DMS79 (cell line): ENCODE measurements at regions not wholly inside any gene's neighbourhood (a gene's known extent, or its start where the extent isn't known, plus 50 kb on each side); places are given as distances from the start of the nearest gene placed in this dataset.

ENCODE experiments used
- DNase-seq: peaks from one replicate; lab custom pipeline; 2025; lab: John Stamatoyannopoulos, UW

GRCh38 chr4:110778521-110778920, 155.6 kb upstream of the PITX2 start:
- DNase-seq, result no peak

DNA sequence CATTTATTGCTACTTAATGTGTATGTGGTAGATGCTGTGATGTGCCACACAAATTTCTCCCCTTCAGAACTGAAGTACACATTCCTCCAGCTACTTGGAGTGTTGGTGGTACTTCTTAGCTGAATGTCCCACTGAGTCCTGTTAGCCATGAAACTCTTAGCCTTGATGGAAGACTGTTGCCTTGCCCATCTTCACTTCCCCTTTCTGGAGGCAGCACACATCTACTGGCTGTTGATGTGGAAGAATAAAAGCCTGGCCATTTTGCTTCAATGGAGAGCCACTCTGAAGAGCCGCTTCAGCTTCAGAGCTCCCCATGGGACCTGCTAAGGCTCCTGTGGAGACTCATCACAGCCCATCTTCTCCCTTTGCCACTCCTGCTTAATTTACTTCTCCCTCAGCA, 157.7 kb upstream of the PITX2 start:
- DNase-seq, result no peak

GRCh38 chr4:110781944-110782343, 159.1 kb upstream of the PITX2 start:
- DNase-seq, result no peak

DNA sequence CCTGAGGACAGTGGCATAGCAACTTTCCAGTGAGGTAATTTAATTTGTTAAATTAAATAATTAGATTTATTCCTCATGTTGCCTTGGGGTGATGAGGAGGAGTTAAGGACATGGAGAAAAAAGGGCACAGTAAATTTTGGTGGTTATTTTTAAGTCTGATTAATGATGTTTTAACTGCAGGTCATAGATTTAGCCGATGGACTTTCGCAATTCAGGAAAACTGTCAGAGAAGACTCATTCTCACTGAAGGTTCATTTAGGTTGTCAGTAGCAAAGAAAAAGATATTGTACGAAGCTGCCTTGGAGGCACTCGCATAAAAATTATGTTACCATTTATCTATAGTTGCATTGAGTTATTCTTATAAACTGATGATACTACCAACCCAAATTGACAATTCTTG, 164.2 kb upstream of the PITX2 start:
- no peak for DNase-seq

GRCh38 chr4:110787707-110788106, 164.8 kb upstream of the PITX2 start:
- DNase-seq, result no peak

DNA sequence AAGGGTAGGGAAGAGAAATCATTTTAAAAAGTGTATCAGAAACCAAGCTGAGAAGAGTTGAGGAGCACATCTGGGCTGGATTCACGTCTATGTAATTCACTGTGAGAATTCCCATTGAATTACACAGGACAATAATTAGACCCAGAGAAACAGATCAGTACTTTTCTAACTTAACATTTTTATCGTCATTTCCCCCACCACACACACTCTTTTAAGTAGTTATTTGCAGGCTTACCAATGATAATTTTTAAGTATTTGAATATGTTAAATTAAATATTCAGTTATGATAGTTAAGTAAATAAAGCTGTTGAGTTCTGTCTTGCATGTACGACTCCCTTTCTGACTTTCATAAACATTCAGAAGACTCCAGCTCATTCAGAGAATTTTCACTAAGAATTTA, 165.4 kb upstream of the PITX2 start:
- DNase-seq, result no peak

- no peak for DNase-seq
Measured at GRCh38 chr4:110792036-110792435, 169.2 kb upstream of the PITX2 start.

DNA sequence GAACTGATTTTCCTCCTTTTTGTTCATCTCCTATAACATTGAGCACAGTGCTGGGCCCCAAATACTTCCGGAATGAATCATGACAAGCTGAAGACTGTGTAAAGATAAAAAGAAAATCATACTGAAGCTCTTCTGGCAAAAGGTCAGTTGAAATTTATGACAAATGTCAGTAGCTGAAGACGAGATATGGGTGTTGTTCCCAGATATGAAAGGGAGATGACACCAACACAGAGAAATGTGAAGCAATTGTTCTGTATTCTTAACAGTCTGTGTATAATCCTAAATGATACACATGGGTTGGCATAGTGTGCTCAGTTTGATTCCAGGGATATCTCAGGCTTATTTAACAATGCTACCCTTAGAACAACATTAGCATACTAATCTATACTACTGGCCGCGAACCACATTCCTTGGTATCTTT, 170.5 kb upstream of the PITX2 start:
- no peak for DNase-seq

DNA sequence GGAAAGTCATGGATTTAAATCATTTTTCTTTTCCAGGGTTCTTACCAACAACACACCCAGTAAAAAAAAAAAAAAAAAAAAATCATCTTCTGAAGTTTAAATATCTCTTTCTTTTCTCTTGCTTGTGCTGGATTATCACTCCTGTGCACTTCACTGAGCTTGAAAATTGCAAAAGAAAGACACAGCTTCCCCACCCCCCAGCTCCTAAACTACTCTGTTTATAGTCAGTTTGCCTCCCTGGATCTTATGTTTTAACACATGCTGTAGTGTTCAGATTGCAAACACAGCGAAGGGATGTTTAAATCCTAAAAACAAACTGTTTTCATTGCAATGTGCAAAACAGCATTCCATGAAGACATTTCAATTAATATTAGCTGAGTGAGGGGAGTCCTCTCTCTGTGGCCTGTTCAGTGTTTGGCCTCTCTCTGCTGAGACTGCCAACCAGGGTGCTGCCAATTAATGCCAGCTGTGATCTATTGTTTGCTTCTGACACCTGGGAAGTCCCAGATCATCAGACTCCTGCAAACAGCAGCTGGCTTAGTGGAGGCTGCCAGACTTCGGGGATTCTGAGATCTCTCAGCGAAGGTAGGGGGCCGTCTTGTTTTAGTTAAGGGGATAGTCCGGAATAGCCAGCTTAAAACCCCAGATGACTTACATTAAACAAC, 171.1 kb upstream of the PITX2 start:
- no peak for DNase-seq

- DNase-seq, result no peak
Measured at GRCh38 chr4:110795971-110796370, 173.1 kb upstream of the PITX2 start.

DNA sequence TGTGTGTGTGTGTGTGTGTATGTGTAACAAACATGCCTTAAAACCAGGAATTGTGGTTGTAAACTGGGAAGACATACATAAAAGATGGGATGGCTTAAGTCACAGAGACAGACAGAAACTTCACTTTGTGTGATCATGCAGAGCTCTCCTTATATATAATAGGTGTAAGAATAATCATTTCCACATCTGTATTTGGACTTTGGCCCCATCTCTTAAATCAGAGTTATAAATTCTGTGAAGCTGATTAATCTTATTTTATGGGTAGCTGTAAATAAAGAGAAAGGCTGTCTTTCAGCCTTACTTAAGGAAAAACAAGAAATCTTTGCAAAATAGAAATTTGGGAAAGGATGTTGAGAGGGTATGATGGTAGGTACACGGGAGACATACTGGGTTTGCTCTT, 174.6 kb upstream of the PITX2 start:
- DNase-seq, result no peak

- no peak for DNase-seq
Measured at GRCh38 chr4:110798687-110799086, 175.8 kb upstream of the PITX2 start.

DNA sequence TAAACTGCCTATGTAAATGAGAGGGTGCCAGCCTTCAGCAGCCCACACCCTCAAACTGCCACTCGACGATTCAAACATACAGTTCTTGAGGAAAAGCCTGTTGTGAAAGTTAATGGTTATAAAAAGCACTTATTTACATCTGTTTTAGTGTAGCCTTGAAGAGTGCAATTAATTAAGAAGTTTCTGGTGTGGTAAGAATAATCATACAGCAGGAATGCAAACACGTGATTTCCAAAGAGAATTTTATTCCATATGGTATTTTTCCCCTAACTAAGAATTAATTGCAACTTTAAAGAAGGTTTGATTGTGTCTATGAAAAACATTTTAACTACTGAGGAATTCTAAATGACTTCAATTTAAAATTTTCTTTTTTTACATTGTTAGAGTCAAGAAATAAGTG, 176.3 kb upstream of the PITX2 start:
- no peak for DNase-seq

DNA sequence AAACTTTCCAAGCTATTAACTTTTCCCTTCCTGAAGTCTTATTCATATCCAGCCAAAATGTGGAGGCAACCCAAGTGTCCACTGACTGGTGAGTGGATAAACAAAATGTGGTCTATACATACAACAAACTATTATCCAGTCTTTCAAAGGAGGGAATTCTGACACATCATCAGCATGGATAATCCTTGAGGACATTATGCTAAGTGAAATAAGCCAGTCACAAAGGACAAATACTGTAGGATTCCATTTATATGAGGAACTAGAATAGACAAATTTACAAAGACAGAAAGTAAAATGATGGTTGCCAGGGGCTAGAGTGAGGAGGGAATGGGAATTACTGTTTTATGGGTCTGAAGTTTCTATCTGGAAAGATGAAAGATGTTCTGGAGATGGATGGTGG, 178.7 kb upstream of the PITX2 start:
- no peak for DNase-seq

DNA sequence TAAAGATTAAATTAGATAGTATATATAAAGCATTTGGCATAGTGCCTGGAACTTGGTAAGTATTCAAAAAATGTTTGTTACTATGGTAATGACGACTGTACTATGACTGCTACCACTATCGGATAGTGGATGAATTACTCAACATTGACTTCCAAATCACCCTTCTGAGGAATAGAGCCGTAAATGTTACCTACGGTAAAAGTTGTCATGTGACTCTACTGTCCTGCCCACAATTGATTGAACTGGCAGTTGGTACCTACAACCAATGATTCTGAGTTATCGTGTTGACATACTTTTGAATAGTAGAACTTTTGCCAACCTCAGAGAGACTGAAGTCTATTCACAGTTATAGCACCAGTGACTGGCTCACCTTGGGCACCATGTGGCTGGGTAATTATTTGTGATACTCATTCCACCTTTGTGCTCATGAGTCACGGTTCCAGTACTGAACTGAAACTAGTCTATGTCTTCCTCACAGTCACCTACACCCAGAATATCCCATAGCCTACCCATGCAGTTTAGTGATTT, 185.5 kb upstream of the PITX2 start:
- DNase-seq, result no peak

DNA sequence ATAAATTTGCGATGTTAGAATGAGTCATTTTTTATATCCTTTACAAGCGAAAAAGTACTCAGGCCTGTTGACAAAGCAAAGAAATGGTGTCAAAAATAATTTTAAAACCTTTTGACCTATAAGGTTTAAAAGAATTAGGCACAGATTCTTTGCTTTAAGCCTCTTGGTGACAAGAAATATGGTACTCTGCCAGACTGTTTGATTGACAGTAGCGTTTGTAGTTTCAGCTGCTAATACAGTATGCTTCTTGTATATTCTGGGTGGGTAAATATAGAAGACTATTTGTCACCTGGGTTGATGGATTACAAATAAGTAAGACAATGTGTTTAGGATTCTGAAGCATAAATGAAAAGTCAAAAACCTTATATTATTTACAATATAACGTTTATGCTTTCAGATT, 193.1 kb upstream of the PITX2 start:
- no peak for DNase-seq

- DNase-seq, result no peak
Measured at GRCh38 chr4:110816367-110816766, 193.5 kb upstream of the PITX2 start.

GRCh38 chr4:110821186-110821585, 198.3 kb upstream of the PITX2 start:
- DNase-seq, result no peak

- DNase-seq, result no peak
Measured at GRCh38 chr4:110823251-110823650, 200.4 kb upstream of the PITX2 start.

DNA sequence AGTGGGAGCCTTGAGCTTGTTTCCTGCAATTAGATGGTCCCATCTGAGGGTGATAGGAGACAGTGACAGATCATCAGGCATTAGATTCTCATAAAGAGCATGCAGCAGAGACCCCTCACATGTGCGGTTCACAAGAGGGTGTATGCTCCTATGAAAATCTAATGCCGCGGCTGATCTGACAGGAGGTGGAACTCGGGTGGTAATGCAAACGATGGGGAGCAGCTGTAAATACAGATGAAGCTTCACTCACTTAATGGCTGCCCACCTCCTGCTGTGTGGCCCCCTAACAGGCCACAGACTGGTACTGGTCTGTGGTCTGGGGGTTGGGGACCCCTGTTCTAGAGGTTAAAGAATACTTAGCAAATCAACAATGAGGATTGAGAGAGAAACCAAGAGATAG, 201.5 kb upstream of the PITX2 start:
- no peak for DNase-seq

DNA sequence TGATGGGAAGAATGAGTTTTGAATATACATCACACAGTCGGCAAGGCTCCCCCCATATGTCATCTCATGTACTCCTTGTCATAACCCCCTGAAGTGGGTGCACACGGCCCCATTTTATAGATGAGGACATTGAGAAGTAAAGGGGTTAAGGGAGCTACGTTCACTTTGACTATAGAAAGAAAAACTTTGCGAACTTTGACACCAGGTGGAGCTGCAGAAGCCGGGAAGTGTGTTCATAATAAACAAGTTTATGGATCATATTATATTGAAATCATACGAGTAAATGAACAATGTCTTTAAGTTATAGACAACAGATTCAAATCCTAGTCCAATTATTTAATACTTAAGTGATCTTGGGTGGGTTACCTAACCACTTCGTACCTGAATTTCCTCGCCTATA, 203.8 kb upstream of the PITX2 start:
- no peak for DNase-seq

DNA sequence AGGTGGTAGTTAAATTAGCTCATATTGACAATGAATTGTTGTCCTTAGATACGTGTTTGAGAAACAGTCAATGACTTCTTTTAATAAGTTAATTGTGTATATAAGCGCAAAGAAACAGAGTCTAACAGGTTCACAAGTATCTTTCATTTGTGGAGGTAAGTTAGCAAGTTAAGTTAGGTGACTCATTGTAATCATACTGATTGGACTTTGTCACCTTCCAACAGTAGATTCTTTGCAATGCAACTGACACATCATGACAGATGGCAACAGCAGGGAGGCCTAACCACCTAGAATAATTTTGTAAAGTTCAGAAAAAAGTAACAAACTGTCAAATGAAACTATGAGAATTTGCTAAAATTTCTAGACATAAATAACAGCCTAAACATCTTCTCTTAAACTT, 207.6 kb upstream of the PITX2 start:
- DNase-seq, result no peak

DNA sequence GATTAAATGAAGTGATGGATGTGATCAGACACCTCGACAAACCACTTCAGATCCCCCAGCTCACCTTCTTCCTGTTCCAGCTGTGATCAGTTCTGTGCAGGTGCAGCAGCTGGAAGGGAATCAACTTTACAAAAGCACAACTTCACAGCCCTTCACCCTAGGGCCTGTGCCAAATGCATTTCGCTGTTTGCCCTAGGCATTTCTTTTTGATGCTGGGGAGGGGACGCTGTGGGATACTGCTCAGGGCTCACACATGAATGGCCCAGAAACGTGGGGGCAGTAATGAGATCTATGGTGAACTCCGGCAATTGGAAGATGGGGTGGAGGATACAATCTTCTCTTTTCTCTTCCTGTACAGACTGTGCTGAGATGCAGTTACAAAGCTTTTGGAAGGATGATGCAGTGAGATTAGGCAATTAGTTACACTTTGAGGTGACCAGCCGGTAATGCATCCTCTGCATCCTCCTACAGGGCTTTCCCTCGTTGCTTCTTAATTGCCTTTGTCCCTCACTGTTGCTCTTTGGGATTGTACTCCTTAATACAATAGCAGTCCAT, 215.1 kb upstream of the PITX2 start:
- DNase-seq, result no peak

DNA sequence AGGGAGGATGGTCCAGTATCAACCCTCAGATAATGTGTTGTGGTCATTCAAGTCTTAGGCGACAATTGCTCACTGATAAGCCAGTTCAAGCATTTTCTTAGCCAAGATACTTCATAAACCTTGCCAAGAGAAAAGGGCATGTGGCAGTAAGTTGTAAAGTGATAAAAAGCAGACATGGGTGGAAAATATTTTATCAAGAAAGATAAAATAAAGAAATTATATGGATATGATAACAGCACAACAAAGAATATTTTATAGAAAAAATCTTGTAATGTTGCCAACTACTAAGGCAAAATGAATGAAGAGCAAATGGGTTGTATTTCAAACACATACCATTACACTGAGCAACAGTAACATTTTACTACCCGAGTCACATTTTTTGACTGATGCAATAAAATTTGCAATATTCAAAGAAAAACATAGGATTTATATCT, 217.4 kb upstream of the PITX2 start:
- no peak for DNase-seq
